ENCODE measurements at regions not wholly inside any gene's neighbourhood (a gene's known extent, or its start where the extent isn't known, plus 50 kb on each side); places are given as distances from the start of the nearest gene placed in this dataset.
"Not testable (repeated sequence)": the region's sequence is repeated elsewhere in the genome, so short reads cannot be mapped to it uniquely, and the experiment has no call there.

- TF ChIP-seq CTCF (conservative IDR thresholded peaks at IDR 0.05); ZFX (IDR thresholded peaks at IDR 0.05): not testable (repeated sequence)
These were observed 126.7 kb upstream of the TGFBR2 start for GRCh38 chr3:30479737-30480136.
